Caco-2 (cell line): ENCODE measurements at regions not wholly inside any gene's neighbourhood (a gene's known extent, or its start where the extent isn't known, plus 50 kb on each side); places are given as distances from the start of the nearest gene placed in this dataset.

Source experiments
- BruUV-seq: library from RNA; stranded (reverse); fragments of 400-500 nt; replicated peaks from 2 replicates; lab custom pipeline; 2021; lab: Mats Ljungman, UMichigan
- CTCF ChIA-PET: fragments of 300-600 bp; sonication (Branson Sonifier 250); formaldehyde crosslinking; loops from one replicate; lab custom pipeline; 2022; ENCODE audit warnings: antibody characterized with exemption; lab: Charles Lee
- POLR2A ChIA-PET: fragments of 300-600 bp; sonication (Branson Sonifier 250); formaldehyde crosslinking; loops from one replicate; lab custom pipeline; 2022; ENCODE audit warnings: antibody characterized with exemption; lab: Charles Lee
- DNase-seq, 2 experiments: peaks; one replicate each; pipeline versions ENCODE4 v3.0.0 to v3.0.0-alpha.2; 2020 to 2022
- H3K27me3 ChIP-seq: replicated peaks from 2 replicates; pipeline ENCODE4 v1.6.0; 2011; ENCODE audit warnings: low read length; ENCODE audit not compliant: control insufficient read depth, insufficient read depth
- H3K36me3 ChIP-seq: 2 replicates; pipeline ENCODE4 v1.5.1; 2011; ENCODE audit warnings: low read length; ENCODE audit not compliant: control insufficient read depth, insufficient read depth
- H3K4me1 ChIP-seq: fragments of 250-450 bp; sonication (Bioruptor Pico); 2 replicates; pipeline ENCODE4 v1.5.1; 2020; ENCODE audit warnings: mild to moderate bottlenecking
- H3K4me3 ChIP-seq: 2 replicates; pipeline ENCODE4 v1.5.1; 2011; ENCODE audit warnings: low read depth, mild to moderate bottlenecking, control low read depth, low read length
- H3K9me3 ChIP-seq: fragments of 250-450 bp; sonication (Bioruptor Pico); 2 replicates; pipeline ENCODE4 v1.5.1; 2020; ENCODE audit warnings: mild to moderate bottlenecking, moderate library complexity
- H3K27ac Mint-ChIP-seq: one replicate; pipeline ENCODE4 v1.8.0; 2022; ENCODE audit warnings: mixed read lengths; ENCODE audit not compliant: unreplicated experiment
- H3K27me3 Mint-ChIP-seq: one replicate; pipeline ENCODE4 v1.8.0; 2022; ENCODE audit warnings: mixed read lengths; ENCODE audit not compliant: insufficient read depth, unreplicated experiment
- H3K36me3 Mint-ChIP-seq: one replicate; pipeline ENCODE4 v1.8.0; 2022; ENCODE audit warnings: mild to moderate bottlenecking, mixed read lengths; ENCODE audit not compliant: insufficient read depth, unreplicated experiment
- H3K4me1 Mint-ChIP-seq: one replicate; pipeline ENCODE4 v1.8.0; 2022; ENCODE audit warnings: low read depth, mixed read lengths; ENCODE audit not compliant: unreplicated experiment
- H3K4me3 Mint-ChIP-seq: one replicate; pipeline ENCODE4 v1.8.0; 2022; ENCODE audit warnings: mild to moderate bottlenecking, moderate library complexity, mixed read lengths; ENCODE audit not compliant: unreplicated experiment
- H3K9me3 Mint-ChIP-seq: one replicate; pipeline ENCODE4 v1.8.0; 2022; ENCODE audit warnings: mixed read lengths; ENCODE audit not compliant: unreplicated experiment
- intact Hi-C: fragments of 100-400 bp; cut with micrococcal nuclease; formaldehyde crosslinking; loops from one replicate; pipeline ENCODE4 v1.10.0; 2022; ENCODE audit not compliant: unreplicated experiment
- TF ChIP-seq, protein P1 (sequence below), 2 experiments: fragments of 200-600 bp in 1 of 2; IDR thresholded peaks; 1 replicate in 1 of 2; 2 replicates in 1 of 2; pipeline versions ENCODE4 v1.5.1 to v1.8.0; 2011 to 2022; ENCODE audit warnings: antibody characterized with exemption in 1 of 2, control low read depth in 1 of 2, inconsistent platforms in 1 of 2, low read depth in 1 of 2, low read length in 1 of 2, mild to moderate bottlenecking in 1 of 2, moderate library complexity in 1 of 2; ENCODE audit not compliant: insufficient read depth in 1 of 2, severe bottlenecking in 1 of 2, unreplicated experiment in 1 of 2

DNA sequence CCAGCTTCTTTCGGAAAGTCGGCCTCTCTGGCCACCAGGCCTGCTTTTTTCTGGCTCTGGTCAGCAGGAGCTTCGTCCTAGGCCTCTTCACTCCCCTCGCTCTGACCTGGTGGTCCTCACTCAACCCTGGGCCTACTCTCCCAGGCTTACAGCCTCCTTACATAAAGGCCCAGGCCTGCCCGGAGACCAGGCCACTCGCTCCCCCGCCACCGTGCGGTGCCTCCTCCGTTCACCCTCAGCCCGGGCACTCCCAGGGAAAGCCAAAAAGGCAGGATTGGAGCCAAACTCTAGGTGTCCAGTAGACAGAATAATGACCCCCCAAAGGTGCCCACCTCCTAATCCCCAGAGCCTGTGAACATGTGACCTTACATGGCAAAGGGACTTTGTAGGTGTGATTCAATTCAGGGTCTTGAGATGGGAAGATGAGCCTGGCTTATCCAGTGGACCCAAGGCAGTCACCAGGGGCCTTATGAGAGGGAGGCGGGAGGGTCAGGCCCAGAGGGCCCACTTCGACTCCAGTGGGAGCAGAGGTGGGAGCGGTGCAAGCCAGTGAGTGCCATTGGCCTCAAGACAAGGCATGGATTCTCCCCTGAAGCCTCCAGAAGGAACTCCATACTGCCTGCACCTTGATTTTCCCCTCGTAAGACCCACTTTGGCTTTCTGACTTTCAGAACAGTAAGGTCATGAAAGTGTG is 118.6 kb upstream of the PTPN1 start:
- no peaks in the 10 kb centered on the region for H3K36me3 Mint-ChIP-seq
- CTCF ChIA-PET = interaction anchor here (0.8 to 1.1 kb wide), 6 partner anchors 9 to 225 kb away, joined by 3 to 6 read pairs (median 3); no protein-coding TSS in a partner anchor
- Histone ChIP-seq H3K4me3 (no peak overlapping the region), H3K36me3 (no peaks in the 10 kb centered on the region), H3K27me3 (no peaks in the 10 kb centered on the region), H3K9me3 (no peaks in the 10 kb centered on the region), H3K4me1 (peaks cover 55% of the 10 kb centered on the region)
- no peak overlapping the region for H3K4me3 Mint-ChIP-seq
- H3K4me1 Mint-ChIP-seq = peaks cover 40% of the 10 kb centered on the region
- POLR2A ChIA-PET = interaction anchor here (1.0 kb wide), 1 partner anchor 64 kb away, joined by 3 read pairs; no protein-coding TSS in a partner anchor
- no peaks in the 10 kb centered on the region for H3K9me3 Mint-ChIP-seq
- no TSS peak for BruUV-seq
- H3K27me3 Mint-ChIP-seq = no peaks in the 10 kb centered on the region
- DNase-seq = no peak
- TF ChIP-seq, protein P1, sequence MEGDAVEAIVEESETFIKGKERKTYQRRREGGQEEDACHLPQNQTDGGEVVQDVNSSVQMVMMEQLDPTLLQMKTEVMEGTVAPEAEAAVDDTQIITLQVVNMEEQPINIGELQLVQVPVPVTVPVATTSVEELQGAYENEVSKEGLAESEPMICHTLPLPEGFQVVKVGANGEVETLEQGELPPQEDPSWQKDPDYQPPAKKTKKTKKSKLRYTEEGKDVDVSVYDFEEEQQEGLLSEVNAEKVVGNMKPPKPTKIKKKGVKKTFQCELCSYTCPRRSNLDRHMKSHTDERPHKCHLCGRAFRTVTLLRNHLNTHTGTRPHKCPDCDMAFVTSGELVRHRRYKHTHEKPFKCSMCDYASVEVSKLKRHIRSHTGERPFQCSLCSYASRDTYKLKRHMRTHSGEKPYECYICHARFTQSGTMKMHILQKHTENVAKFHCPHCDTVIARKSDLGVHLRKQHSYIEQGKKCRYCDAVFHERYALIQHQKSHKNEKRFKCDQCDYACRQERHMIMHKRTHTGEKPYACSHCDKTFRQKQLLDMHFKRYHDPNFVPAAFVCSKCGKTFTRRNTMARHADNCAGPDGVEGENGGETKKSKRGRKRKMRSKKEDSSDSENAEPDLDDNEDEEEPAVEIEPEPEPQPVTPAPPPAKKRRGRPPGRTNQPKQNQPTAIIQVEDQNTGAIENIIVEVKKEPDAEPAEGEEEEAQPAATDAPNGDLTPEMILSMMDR (IDR thresholded peaks at IDR 0.05; ENCODE audit: insufficient read depth in 1 of 2, low read depth in 1 of 2, low read length in 1 of 2, severe bottlenecking in 1 of 2, unreplicated experiment in 1 of 2) = no peak
- intact Hi-C loops = no loop called here
- H3K27ac Mint-ChIP-seq = peak overlapping the region; percentile 67

DNA sequence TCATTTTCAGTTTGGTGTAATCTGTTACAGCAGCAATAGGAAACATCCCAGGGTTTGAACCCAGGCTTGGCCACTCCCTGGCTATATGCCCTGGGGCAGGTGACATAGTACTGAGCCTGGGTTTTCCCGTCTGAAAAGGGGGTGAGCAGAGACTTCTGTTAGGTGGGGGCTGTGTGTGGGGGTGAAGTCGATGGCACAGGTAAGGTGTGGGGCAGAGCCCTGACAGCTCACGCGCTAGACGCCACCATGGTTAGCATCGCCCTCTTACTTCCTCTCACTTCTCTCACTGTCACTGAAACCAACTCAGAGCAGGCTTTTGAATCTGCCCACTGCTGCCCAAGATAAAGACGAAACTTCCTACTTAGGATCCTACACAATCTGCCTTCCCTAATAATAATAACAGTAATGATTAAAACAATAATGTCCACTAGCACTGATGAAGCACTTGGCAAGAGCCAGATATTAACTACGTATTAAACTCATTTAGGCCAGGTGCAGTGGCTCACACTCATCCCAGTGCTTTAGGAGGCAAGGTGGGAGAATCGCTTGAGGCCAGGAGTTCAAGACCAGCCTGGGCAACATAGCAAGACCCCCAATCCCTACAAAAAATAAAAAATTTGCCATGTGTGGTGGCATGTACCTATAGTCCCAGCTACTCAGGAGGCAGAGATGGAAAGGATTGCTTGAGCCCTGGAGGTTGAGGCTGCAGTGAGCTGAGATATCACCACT is 117.9 kb upstream of the PTPN1 start:
- Histone ChIP-seq H3K4me1 (peaks cover 54% of the 10 kb centered on the region), H3K9me3 (no peaks in the 10 kb centered on the region), H3K4me3 (no peak overlapping the region), H3K27me3 (no peaks in the 10 kb centered on the region), H3K36me3 (no peaks in the 10 kb centered on the region)
- Mint-ChIP-seq H3K4me1 (peaks cover 36% of the 10 kb centered on the region), H3K36me3 (no peaks in the 10 kb centered on the region), H3K27me3 (no peaks in the 10 kb centered on the region), H3K27ac (no peak overlapping the region), H3K4me3 (no peak overlapping the region), H3K9me3 (no peaks in the 10 kb centered on the region)
- DNase-seq = no peak
- TF ChIP-seq, protein P1 (IDR thresholded peaks at IDR 0.05; ENCODE audit: insufficient read depth in 1 of 2, low read depth in 1 of 2, low read length in 1 of 2, severe bottlenecking in 1 of 2, unreplicated experiment in 1 of 2) = no peak
- intact Hi-C loops = no loop called here
- ChIA-PET CTCF (no interaction called here), POLR2A (no interaction called here)
- no TSS peak for BruUV-seq

DNA sequence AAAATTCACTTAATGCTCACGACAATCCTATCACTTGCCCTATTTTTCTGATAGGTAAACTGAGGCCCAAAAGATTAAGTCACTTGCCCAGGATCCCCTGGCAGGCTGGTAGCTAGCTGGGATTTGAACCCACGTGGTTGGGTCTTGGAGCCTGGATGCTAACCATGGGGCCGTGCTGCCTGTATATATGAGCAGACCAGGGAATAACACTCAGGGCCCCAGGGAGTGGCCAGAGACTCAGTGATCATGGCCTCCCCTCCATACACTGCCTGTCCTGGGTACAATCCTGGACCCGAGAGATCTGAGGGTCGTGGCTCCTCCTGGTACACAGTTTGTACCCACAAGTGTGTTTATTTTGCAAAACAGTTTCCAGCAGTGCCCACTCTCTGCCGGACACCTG is 116.9 kb upstream of the PTPN1 start:
- DNase-seq = no peak
- BruUV-seq = no TSS peak
- CTCF ChIA-PET = no interaction called here
- Mint-ChIP-seq H3K27ac (no peak overlapping the region), H3K9me3 (no peaks in the 10 kb centered on the region), H3K4me3 (no peak overlapping the region), H3K27me3 (no peaks in the 10 kb centered on the region), H3K36me3 (no peaks in the 10 kb centered on the region), H3K4me1 (peaks cover 31% of the 10 kb centered on the region)
- Histone ChIP-seq H3K9me3 (no peaks in the 10 kb centered on the region), H3K36me3 (no peaks in the 10 kb centered on the region), H3K4me3 (no peak overlapping the region), H3K4me1 (peaks cover 45% of the 10 kb centered on the region), H3K27me3 (no peaks in the 10 kb centered on the region)
- intact Hi-C loops = no loop called here
- POLR2A ChIA-PET = no interaction called here
- TF ChIP-seq, protein P1 (IDR thresholded peaks at IDR 0.05; ENCODE audit: insufficient read depth in 1 of 2, low read depth in 1 of 2, low read length in 1 of 2, severe bottlenecking in 1 of 2, unreplicated experiment in 1 of 2) = no peak
